Renal cortex interstitium (tissue), 11 donors: ENCODE measurements at regions not wholly inside any gene's neighbourhood (a gene's known extent, or its start where the extent isn't known, plus 50 kb on each side); places are given as distances from the start of the nearest gene placed in this dataset.
"Not testable (repeated sequence)": the region's sequence is repeated elsewhere in the genome, so short reads cannot be mapped to it uniquely, and the experiment has no call there.

Source experiments
- DNase-seq, 11 donors: peaks; one replicate each; pipeline ENCODE4 v3.0.0-alpha.2; 2013; ENCODE audit warnings: low read depth in 9 of 11, low spot score in 4 of 11; ENCODE audit errors: extremely low read depth in 1 of 11

DNA sequence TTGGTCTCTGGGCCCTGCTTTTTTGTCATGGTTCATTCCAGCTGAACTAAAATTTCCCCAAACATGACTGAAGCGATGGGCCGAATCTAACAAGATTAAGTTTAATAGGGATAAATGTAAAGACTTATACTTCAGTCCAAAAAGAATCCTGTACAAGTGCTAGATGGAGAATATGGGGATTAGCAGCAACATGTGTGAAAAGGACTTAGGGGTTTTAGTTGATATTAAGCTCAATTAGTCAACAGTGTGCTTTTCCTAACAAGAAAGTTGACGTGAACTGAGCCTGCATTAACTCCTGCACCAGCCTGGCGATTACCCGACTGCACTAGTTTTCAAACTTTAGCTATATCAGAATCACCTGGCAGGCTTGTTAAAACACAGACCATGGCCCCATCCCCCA is 61.0 kb upstream of the BBX start:
- no peak for DNase-seq

- no peak for DNase-seq
Observed at GRCh38 chr3:107464037-107464436, 58.7 kb upstream of the BBX start.

GRCh38 chr3:107465064-107465631 is 57.6 kb upstream of the BBX start:
- DNase-seq: no peak

DNA sequence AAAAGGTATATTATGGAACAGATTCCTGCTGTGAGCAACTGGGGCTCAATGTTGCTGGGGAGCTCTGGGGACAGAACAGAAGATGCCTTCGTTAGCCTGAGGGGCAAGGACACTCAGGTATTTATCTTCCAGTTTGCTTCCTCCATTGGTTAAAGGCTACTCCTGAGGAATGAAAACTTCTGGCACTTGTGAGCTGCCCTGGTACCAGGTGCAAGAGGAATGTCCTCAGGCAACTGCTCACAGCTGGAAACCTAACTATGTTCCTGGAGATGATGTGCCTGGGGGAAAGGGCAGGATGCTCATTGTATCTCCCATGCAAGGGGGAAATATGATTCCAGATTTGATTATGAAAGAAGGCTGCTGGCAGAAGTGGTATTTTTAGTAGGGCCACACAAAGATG is 54.0 kb upstream of the BBX start:
- no peak for DNase-seq

- DNase-seq: not testable (repeated sequence)
Observed at GRCh38 chr3:107470496-107470895, 52.3 kb upstream of the BBX start.
